CD4-positive, CD25-positive, alpha-beta regulatory T cell (primary cell): ENCODE measurements at regions not wholly inside any gene's neighbourhood (a gene's known extent, or its start where the extent isn't known, plus 50 kb on each side); places are given as distances from the start of the nearest gene placed in this dataset.
A peak's percentile ranks its signal among the peaks of the same experiment; 100 is the strongest.

Source experiments
- ATAC-seq, 2 donors: fragments of 150-1000 bp; cut with Tn5 transposase; one replicate each; pipeline ENCODE4 v1.10.0; 2021; ENCODE audit warnings: low read depth in 2 of 2, moderate number of reproducible peaks in 2 of 2, moderate library complexity in 1 of 2
- DNase-seq, 3 donors: peaks; one replicate each; pipeline versions ENCODE4 v3.0.0 to v3.0.0-alpha.2; 2012 to 2022; ENCODE audit warnings: mixed read lengths in 1 of 3
- H3K27ac ChIP-seq: one replicate; pipeline ENCODE4 v1.7.0; 2013; ENCODE audit warnings: mild to moderate bottlenecking, low read length; ENCODE audit not compliant: insufficient read depth, poor library complexity, severe bottlenecking
- H3K27me3 ChIP-seq: one replicate; pipeline ENCODE4 v1.7.0; 2013; ENCODE audit warnings: low read length; ENCODE audit not compliant: control insufficient read depth, insufficient read depth
- H3K36me3 ChIP-seq: one replicate; pipeline ENCODE4 v1.7.0; 2013; ENCODE audit warnings: mild to moderate bottlenecking, low read length, moderate library complexity; ENCODE audit not compliant: control insufficient read depth, insufficient read depth
- H3K4me1 ChIP-seq: 2 replicates; pipeline ENCODE4 v1.7.0; 2013; ENCODE audit warnings: mild to moderate bottlenecking, low read length; ENCODE audit not compliant: insufficient read depth, control insufficient read depth, poor library complexity, severe bottlenecking
- H3K4me3 ChIP-seq: one replicate; pipeline ENCODE4 v1.7.0; 2013; ENCODE audit warnings: low read depth, mild to moderate bottlenecking, low read length, moderate library complexity
- H3K9me3 ChIP-seq, 2 experiments: 1 replicate in 1 of 2; 2 replicates in 1 of 2; pipeline ENCODE4 v1.7.0; 2013; ENCODE audit warnings: low read length in 2 of 2, mild to moderate bottlenecking in 1 of 2, moderate library complexity in 1 of 2; ENCODE audit not compliant: control insufficient read depth in 2 of 2
- H3K27ac Mint-ChIP-seq, 3 donors: one replicate each; pipeline ENCODE4 v1.8.0; 2020 to 2022; ENCODE audit warnings: mild to moderate bottlenecking in 3 of 3, mixed read lengths in 3 of 3, moderate library complexity in 2 of 3
- H3K27me3 Mint-ChIP-seq: one replicate; pipeline ENCODE4 v1.8.0; 2022; ENCODE audit warnings: mild to moderate bottlenecking, mixed read lengths
- H3K36me3 Mint-ChIP-seq: one replicate; pipeline ENCODE4 v1.8.0; 2020; ENCODE audit warnings: mixed read lengths
- H3K4me1 Mint-ChIP-seq, 4 donors: one replicate each; pipeline ENCODE4 v1.8.0; 2020 to 2022; ENCODE audit warnings: mixed read lengths in 4 of 4, mild to moderate bottlenecking in 1 of 4
- H3K4me3 Mint-ChIP-seq, 4 donors: one replicate each; pipeline ENCODE4 v1.8.0; 2020 to 2022; ENCODE audit warnings: mild to moderate bottlenecking in 4 of 4, mixed read lengths in 4 of 4, moderate library complexity in 3 of 4
- H3K9me3 Mint-ChIP-seq, 7 donors: one replicate each; pipeline ENCODE4 v1.8.0; 2020 to 2022; ENCODE audit warnings: mixed read lengths in 7 of 7, mild to moderate bottlenecking in 3 of 7, moderate library complexity in 2 of 7

DNA sequence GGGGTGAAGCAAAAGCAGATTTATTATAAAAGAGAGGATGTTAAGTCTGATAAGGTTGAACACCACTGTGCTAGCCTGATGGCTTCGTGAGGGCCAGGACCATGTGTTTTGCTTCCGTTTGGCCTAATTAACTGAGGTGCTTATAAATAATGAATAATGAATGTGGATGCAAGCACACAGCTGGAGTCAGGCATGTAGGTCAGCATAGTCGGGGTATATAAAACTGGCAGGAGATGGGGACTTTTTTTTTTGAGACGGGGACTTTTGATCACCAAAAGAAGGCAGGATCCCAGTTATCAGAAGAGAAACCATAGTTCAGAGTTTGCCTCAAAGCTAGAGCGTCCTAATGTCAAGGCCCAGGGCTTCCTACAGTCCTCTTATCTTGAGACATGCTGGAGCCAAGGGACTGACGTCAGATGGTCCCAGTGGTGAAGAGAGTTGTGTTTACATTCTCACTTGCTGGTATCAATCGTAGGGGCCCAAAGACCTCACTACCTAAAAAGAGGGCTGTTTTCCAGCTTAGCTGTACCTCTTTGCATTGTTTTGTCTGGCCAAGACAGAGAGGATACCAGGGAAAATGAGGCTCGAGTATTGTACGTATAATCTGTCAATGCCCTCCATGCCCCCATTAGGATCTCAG is 50.4 kb downstream of the RTL9 start:
- no peak for DNase-seq
- no peak overlapping the region for H3K27ac ChIP-seq
- Mint-ChIP-seq H3K27me3 (peaks cover 14% of the 10 kb centered on the region), H3K36me3 (no peaks in the 10 kb centered on the region), H3K27ac (no peak overlapping the region), H3K4me1 (peaks cover 0 to 4% (median 0%) of the 10 kb centered on the region in 4 donors), H3K9me3 (peaks cover 0 to 1% (median 0%) of the 10 kb centered on the region in 7 donors), H3K4me3 (no peak overlapping the region)
- no peak overlapping the region for H3K4me3 ChIP-seq
- peaks cover 3% of the 10 kb centered on the region for H3K4me1 ChIP-seq
- no peak for ATAC-seq
- H3K9me3 ChIP-seq, result no peaks in the 10 kb centered on the region
- H3K36me3 ChIP-seq, result no peaks in the 10 kb centered on the region
- no peaks in the 10 kb centered on the region for H3K27me3 ChIP-seq

DNA sequence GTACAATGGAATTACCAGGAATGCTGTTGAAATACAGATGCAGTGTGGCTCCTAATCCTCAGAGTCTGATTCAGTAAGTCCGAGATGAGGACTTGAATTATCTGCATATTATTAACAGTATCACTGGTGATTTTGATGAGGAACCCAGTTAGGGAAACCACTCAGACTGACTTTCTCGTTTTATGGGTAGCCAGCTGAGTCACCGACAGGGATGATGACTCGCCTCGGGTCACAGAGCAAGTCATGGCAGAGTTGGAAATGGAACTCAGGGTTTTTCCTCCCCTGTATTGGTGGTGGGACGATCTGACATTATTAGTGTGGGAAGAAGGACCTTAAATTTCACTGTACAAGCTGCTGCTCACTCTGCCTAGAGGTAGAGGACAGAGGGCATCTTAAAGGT is 51.3 kb downstream of the RTL9 start:
- H3K4me1 Mint-ChIP-seq, result peaks cover 0 to 5% (median 2%) of the 10 kb centered on the region in 4 donors
- H3K27me3 Mint-ChIP-seq, result peaks cover 14% of the 10 kb centered on the region
- no peak overlapping the region for H3K27ac ChIP-seq
- no peak overlapping the region for H3K4me3 ChIP-seq
- no peak for ATAC-seq
- no peaks in the 10 kb centered on the region for H3K9me3 ChIP-seq
- peaks cover 0 to 1% (median 0%) of the 10 kb centered on the region in 7 donors for H3K9me3 Mint-ChIP-seq
- no peaks in the 10 kb centered on the region for H3K36me3 Mint-ChIP-seq
- no peaks in the 10 kb centered on the region for H3K27me3 ChIP-seq
- H3K4me1 ChIP-seq, result peaks cover 3% of the 10 kb centered on the region
- H3K4me3 Mint-ChIP-seq, result no peak overlapping the region
- no peak for DNase-seq
- no peak overlapping the region for H3K27ac Mint-ChIP-seq
- H3K36me3 ChIP-seq, result no peaks in the 10 kb centered on the region

DNA sequence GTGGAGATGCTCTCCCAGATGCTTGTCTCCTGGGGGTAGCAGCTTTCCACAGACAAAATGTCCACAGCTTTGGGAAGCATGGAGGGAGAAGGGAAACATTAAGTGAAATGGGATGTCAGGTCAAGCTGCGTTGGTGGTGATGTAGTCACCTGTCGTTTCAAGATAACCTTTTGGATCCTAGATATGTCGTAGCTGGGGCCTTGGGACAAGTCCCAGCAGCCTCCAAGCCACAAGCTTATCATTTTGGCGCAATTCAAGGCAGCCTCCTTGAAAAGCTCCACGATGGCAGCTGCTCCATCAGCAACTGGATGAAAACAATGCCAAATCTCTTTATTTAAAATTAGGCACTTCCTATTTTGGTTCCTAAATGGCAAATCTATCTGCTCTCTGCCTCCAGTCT is 52.0 kb downstream of the RTL9 start:
- peaks cover 14% of the 10 kb centered on the region for H3K27me3 Mint-ChIP-seq
- H3K4me3 Mint-ChIP-seq, result no peak overlapping the region
- DNase-seq, result no peak
- no peaks in the 10 kb centered on the region for H3K36me3 ChIP-seq
- no peak for ATAC-seq
- no peak overlapping the region for H3K27ac Mint-ChIP-seq
- no peaks in the 10 kb centered on the region for H3K27me3 ChIP-seq
- H3K27ac ChIP-seq, result no peak overlapping the region
- H3K36me3 Mint-ChIP-seq, result no peaks in the 10 kb centered on the region
- H3K4me1 Mint-ChIP-seq, result peaks cover 0 to 5% (median 2%) of the 10 kb centered on the region in 4 donors
- peaks cover 0 to 1% (median 0%) of the 10 kb centered on the region in 7 donors for H3K9me3 Mint-ChIP-seq
- peaks cover 3% of the 10 kb centered on the region for H3K4me1 ChIP-seq
- H3K4me3 ChIP-seq, result no peak overlapping the region
- H3K9me3 ChIP-seq, result no peaks in the 10 kb centered on the region

DNA sequence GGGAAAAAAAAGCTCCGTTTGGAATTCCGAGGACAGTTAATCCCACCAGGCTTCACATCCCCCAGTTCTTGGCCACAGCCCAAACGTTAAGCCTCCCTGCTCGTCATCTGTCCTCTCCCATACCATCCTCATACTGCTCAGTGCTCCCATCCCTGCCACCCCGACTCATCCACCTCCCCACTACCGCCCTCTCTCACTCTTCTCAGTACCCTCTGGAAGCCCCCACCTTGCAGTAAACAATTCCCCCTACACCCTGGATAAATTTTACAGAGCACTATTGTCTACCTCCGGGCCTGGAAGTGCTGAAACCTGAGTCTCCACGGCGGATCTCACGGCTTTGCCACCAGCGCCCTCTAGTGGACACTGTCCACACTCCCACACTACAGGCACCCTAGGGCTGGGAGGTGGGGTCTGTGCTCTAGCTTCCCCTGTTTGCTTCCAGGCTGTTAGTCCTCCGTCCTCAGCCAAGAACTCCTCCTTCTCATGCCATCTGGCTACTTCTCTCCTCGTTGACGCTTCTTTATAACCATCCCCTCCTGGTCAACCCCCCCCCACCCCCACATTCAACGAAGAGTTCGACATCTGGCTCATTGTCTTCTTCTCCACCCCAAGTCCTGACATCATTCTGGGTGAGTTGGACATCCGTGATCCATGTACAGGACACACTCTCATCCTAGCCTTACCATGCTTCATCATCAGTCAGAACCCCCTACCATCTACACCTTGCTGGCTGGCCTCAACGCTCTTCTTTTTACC is 54.5 kb downstream of the RTL9 start:
- no peak overlapping the region for H3K27ac Mint-ChIP-seq

DNA sequence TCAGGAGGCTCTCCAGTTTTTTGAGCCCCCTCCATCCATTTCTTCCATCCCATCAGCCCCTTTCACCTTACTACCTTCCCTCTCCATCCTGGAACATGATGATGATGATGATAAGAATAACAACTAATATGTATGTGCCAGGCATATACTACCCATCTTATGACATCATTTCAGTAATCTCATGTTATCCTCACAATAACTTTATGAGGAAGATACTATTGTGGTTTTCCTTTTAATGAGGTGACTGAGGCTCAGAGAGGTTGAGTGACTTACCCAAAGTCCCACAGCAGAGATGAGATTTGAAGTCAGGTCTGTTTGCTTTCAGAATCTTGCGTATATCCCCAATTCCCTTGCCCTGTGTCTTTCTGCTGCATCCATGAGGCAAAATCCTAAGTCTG is 55.1 kb downstream of the RTL9 start:
- Mint-ChIP-seq H3K4me3 (no peak overlapping the region), H3K27ac (no peak overlapping the region), H3K4me1 (peaks cover 0 to 5% (median 2%) of the 10 kb centered on the region in 4 donors), H3K9me3 (peaks cover 0 to 1% (median 0%) of the 10 kb centered on the region in 7 donors), H3K36me3 (no peaks in the 10 kb centered on the region), H3K27me3 (peaks cover 9% of the 10 kb centered on the region)
- no peak overlapping the region for H3K4me3 ChIP-seq
- no peaks in the 10 kb centered on the region for H3K36me3 ChIP-seq
- H3K9me3 ChIP-seq, result no peaks in the 10 kb centered on the region
- peaks cover 3% of the 10 kb centered on the region for H3K4me1 ChIP-seq
- H3K27ac ChIP-seq, result no peak overlapping the region
- ATAC-seq, result no peak
- no peak for DNase-seq
- no peaks in the 10 kb centered on the region for H3K27me3 ChIP-seq

More for the DNA sequence above, 54.5 kb downstream of the RTL9 start:
- Histone ChIP-seq H3K36me3 (no peaks in the 10 kb centered on the region), H3K4me3 (no peak overlapping the region), H3K27me3 (no peaks in the 10 kb centered on the region), H3K9me3 (no peaks in the 10 kb centered on the region), H3K27ac (no peak overlapping the region), H3K4me1 (peaks cover 3% of the 10 kb centered on the region)
- Mint-ChIP-seq H3K27me3 (peaks cover 13% of the 10 kb centered on the region), H3K36me3 (no peaks in the 10 kb centered on the region), H3K9me3 (peaks cover 0 to 1% (median 0%) of the 10 kb centered on the region in 7 donors), H3K4me3 (no peak overlapping the region), H3K4me1 (peaks cover 0 to 5% (median 2%) of the 10 kb centered on the region in 4 donors)
- ATAC-seq, result peak; percentile 86 to 91
- DNase-seq, result peak; percentile 40 to 67 (median 67)

DNA sequence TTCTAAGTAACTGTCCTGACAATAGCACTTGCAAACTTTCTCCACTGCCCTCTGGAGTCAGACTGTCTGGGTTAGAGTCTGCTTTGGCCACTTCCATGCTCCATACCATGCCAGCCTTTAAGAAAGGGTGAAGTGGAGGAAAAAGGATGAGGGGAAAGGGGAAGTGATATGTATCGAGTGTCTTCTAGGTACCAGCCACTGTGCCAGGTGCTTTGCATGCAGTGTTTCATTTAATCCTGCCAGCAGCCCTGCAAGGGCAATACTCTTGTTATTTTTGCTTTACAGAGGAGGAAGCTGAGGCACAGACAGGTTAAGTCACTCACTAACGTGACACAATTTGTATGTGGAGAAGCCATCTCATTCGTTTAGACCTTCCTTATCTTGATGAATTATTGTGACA is 55.6 kb downstream of the RTL9 start:
- no peak overlapping the region for H3K27ac Mint-ChIP-seq
- Histone ChIP-seq H3K27me3 (no peaks in the 10 kb centered on the region), H3K4me3 (no peak overlapping the region), H3K9me3 (no peaks in the 10 kb centered on the region), H3K4me1 (peaks cover 3% of the 10 kb centered on the region), H3K36me3 (no peaks in the 10 kb centered on the region), H3K27ac (no peak overlapping the region)
- H3K9me3 Mint-ChIP-seq, result peaks cover 0 to 1% (median 0%) of the 10 kb centered on the region in 7 donors
- ATAC-seq (no peak), DNase-seq (no peak)
- H3K4me1 Mint-ChIP-seq, result peaks cover 0 to 5% (median 2%) of the 10 kb centered on the region in 4 donors
- peaks cover 11% of the 10 kb centered on the region for H3K27me3 Mint-ChIP-seq
- H3K4me3 Mint-ChIP-seq, result no peak overlapping the region
- no peaks in the 10 kb centered on the region for H3K36me3 Mint-ChIP-seq

DNA sequence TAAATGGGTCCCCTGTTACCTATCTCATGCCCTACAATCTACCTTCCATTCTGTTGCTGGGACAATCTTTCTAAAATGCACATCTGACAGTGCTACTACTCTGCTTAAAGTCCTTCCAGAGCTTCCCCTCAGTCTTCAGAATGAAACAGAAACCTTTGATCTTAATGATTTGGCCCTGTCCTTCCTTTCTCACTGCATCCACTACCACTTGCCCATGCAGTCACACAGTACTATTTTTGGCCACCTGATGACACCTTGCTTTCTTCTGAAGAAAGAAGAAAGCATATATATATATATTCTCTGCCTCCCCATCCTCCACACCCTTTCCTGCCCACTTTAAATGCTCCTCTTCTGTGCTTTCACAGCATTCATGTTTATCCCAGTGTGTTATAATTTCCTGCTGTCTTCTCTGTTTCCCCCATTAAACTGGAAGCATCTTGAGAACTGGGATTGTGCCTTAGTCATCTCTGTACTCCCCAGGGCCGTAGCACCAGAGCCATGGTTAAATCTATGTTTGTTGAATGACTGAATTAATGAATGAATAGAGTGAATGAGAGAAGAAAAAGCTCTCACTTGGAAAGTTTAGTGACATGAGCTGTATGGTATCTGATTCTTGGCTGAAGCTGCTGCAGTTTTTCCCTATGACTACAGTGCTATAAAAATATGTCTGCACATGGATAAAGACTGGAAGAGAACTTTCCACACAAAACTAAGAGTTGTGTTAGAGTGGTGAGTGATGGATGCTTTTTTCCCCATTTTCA is 56.2 kb downstream of the RTL9 start:
- Histone ChIP-seq H3K4me3 (no peak overlapping the region), H3K36me3 (no peaks in the 10 kb centered on the region), H3K27me3 (no peaks in the 10 kb centered on the region), H3K9me3 (no peaks in the 10 kb centered on the region), H3K27ac (no peak overlapping the region), H3K4me1 (peaks cover 3% of the 10 kb centered on the region)
- Mint-ChIP-seq H3K4me3 (no peak overlapping the region), H3K27ac (no peak overlapping the region), H3K9me3 (peaks cover 0 to 1% (median 0%) of the 10 kb centered on the region in 7 donors), H3K27me3 (peaks cover 15% of the 10 kb centered on the region), H3K36me3 (no peaks in the 10 kb centered on the region), H3K4me1 (peaks cover 0 to 5% (median 2%) of the 10 kb centered on the region in 4 donors)
- ATAC-seq (no peak), DNase-seq (no peak)
